Small intestine (tissue), 7 donors: ENCODE measurements at regions not wholly inside any gene's neighbourhood (a gene's known extent, or its start where the extent isn't known, plus 50 kb on each side); places are given as distances from the start of the nearest gene placed in this dataset.

Experiments used
- DNase-seq, 2 donors: peaks; one replicate each; pipeline versions ENCODE4 v3.0.0 to v3.0.0-alpha.2; 2013
- FAIRE-seq: peaks from 2 replicates; lab custom pipeline; 2012; peaks lifted over from hg19 to GRCh38; lab: Jason Lieb, UNC
- H3K27ac ChIP-seq, 3 donors: one replicate each; pipeline ENCODE4 v1.5.1; 2013; ENCODE audit warnings: low read length in 2 of 3, mild to moderate bottlenecking in 2 of 3, control low read depth in 1 of 3, inconsistent platforms in 1 of 3, low read depth in 1 of 3, moderate library complexity in 1 of 3
- H3K27me3 ChIP-seq, 3 donors: one replicate each; pipeline ENCODE4 v1.6.1; 2013; ENCODE audit warnings: low read length in 3 of 3, inconsistent platforms in 1 of 3; ENCODE audit not compliant: control insufficient read depth in 3 of 3, insufficient read depth in 3 of 3
- H3K36me3 ChIP-seq, 3 donors: one replicate each; pipeline ENCODE4 v1.6.1; 2013; ENCODE audit warnings: low read length in 3 of 3, inconsistent platforms in 1 of 3, low read depth in 1 of 3, mild to moderate bottlenecking in 1 of 3, moderate library complexity in 1 of 3; ENCODE audit not compliant: control insufficient read depth in 3 of 3, insufficient read depth in 2 of 3
- H3K4me1 ChIP-seq, 3 donors: one replicate each; pipeline ENCODE4 v1.6.1; 2013; ENCODE audit warnings: low read length in 2 of 3, inconsistent platforms in 1 of 3, low read depth in 1 of 3, mild to moderate bottlenecking in 1 of 3, moderate library complexity in 1 of 3; ENCODE audit not compliant: control insufficient read depth in 3 of 3, insufficient read depth in 2 of 3
- H3K4me3 ChIP-seq, 3 donors: one replicate each; pipeline ENCODE4 v1.5.1; 2013; ENCODE audit warnings: low read length in 3 of 3, control low read depth in 1 of 3, inconsistent platforms in 1 of 3, low read depth in 1 of 3, mild to moderate bottlenecking in 1 of 3, moderate library complexity in 1 of 3
- H3K9me3 ChIP-seq, 2 donors: one replicate each; pipeline ENCODE4 v1.6.1; 2013; ENCODE audit warnings: low read depth in 1 of 2, low read length in 1 of 2; ENCODE audit not compliant: control insufficient read depth in 2 of 2, insufficient read depth in 1 of 2
- WGBS, 3 donors: extraction: QIAGEN DNeasy Blood & Tissue Kit; methylation state at CpG; one replicate each; pipeline ENCODE4 v1.1.7; 2013; 5-methylcytosine and 5-hydroxymethylcytosine counted together
- donor health status: healthy with polysubstance abuse.
- donor health status: control.
- donor health status: control.
- donor health status: Bipolar disorder and iron deficiency.
- donor health status: healthy.

- Histone ChIP-seq H3K27ac (no peak overlapping the region), H3K36me3 (no peaks in the 10 kb centered on the region), H3K4me3 (no peak overlapping the region), H3K9me3 (no peaks in the 10 kb centered on the region), H3K4me1 (no peaks in the 10 kb centered on the region), H3K27me3 (no peaks in the 10 kb centered on the region)
- no peak for DNase-seq
- no peak for FAIRE-seq
- WGBS, 3 donors = 62 to 75% (median 67%) methylated on average over 1 of the region's 1 CpG
These were observed 766.5 kb downstream of the METTL15 start for GRCh38 chr11:28874706-28875105.

DNA sequence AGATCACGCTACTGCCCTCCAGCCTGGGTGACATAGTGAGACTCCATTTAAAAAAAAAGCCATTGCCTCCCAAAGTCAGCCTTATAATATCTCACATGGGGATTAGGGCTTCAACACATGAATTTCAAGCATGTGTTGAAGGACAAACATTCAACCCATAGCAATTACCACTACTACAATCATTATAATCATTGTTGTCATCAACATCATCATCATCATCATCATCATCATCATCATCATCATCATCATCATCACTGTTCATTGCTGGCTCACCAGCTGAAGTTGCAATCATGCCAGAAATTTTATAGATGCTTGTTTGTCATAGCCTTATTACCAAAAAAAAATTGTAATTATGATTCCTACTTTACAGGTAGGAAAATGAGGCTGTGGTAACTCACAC, 762.9 kb downstream of the METTL15 start:
- Histone ChIP-seq H3K27me3 (no peaks in the 10 kb centered on the region), H3K4me3 (no peak overlapping the region), H3K27ac (no peak overlapping the region), H3K4me1 (no peaks in the 10 kb centered on the region), H3K9me3 (no peaks in the 10 kb centered on the region), H3K36me3 (no peaks in the 10 kb centered on the region)
- FAIRE-seq (no peak), DNase-seq (no peak)
- 95 to 100% (median 100%) methylated on average over 1 of the region's 1 CpG for WGBS, 3 donors

DNA sequence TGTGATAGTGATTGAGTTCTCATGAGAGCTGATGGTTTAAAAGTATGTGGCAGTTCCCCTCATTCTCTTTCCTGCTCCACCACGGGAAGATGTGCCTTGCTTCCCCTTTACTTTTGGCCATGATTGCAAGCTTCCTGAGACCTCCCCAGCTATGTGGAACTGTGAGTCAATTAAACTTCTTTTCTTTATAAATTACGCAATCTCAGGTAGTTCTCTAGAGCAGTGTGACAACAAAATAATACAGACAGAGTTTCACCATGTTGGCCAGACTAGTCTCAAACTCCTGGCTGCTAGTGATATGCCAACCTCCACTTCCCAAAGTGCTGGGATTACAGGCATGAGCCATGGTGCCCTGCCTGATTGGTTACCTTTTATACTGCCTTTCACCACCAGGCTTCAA, 755.2 kb downstream of the METTL15 start:
- DNase-seq = no peak
- Histone ChIP-seq H3K27me3 (no peaks in the 10 kb centered on the region), H3K27ac (no peak overlapping the region), H3K4me1 (no peaks in the 10 kb centered on the region), H3K36me3 (no peaks in the 10 kb centered on the region), H3K4me3 (no peak overlapping the region), H3K9me3 (no peaks in the 10 kb centered on the region)
- FAIRE-seq = no peak
- WGBS, 3 donors = 73 to 77% (median 76%) methylated on average over 2 of the region's 2 CpGs

- no peak for DNase-seq
- no peaks in the 10 kb centered on the region for H3K36me3 ChIP-seq
- H3K4me3 ChIP-seq = no peak overlapping the region
- FAIRE-seq = no peak
- WGBS, 3 donors = 31 to 36% (median 35%) methylated on average over 2 of the region's 2 CpGs
- H3K27ac ChIP-seq = no peak overlapping the region
- H3K9me3 ChIP-seq = peaks cover 0 to 4% of the 10 kb centered on the region in 2 donors
- H3K4me1 ChIP-seq = no peaks in the 10 kb centered on the region
- no peaks in the 10 kb centered on the region for H3K27me3 ChIP-seq
These were observed 752.7 kb downstream of the METTL15 start for GRCh38 chr11:28860893-28861292.

DNA sequence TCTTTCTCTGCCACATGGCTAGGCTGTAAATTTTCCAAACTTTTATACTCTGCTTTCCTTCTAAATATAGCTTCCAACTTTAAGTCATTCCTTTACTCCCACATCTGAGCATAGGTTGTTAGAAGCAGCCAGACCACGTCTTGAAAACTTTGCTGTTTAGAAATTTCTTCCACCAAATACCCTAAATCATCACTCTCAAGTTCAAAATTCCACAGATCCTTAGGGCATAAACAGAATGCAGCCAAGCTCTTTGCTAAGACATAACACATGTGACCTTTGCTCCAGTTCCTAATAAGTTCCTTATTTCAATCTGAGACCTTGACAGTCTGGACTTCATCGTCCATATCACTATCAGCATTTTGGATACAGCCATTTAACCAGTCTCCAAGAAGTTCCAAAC, 749.9 kb downstream of the METTL15 start:
- Histone ChIP-seq H3K4me3 (no peak overlapping the region), H3K4me1 (no peaks in the 10 kb centered on the region), H3K9me3 (peaks cover 0 to 4% of the 10 kb centered on the region in 2 donors), H3K27me3 (no peaks in the 10 kb centered on the region), H3K36me3 (no peaks in the 10 kb centered on the region), H3K27ac (no peak overlapping the region)
- FAIRE-seq = no peak
- WGBS, 3 donors = 40 to 64% (median 48%) methylated on average over 2 of the region's 2 CpGs
- DNase-seq = no peak

GRCh38 chr11:28849053-28849452, 740.9 kb downstream of the METTL15 start:
- no peak overlapping the region for H3K4me3 ChIP-seq
- H3K36me3 ChIP-seq = no peaks in the 10 kb centered on the region
- H3K9me3 ChIP-seq = no peaks in the 10 kb centered on the region
- H3K27ac ChIP-seq = no peak overlapping the region
- no peaks in the 10 kb centered on the region for H3K27me3 ChIP-seq
- H3K4me1 ChIP-seq = no peaks in the 10 kb centered on the region
- FAIRE-seq = no peak
- DNase-seq = no peak

- Histone ChIP-seq H3K27me3 (no peaks in the 10 kb centered on the region), H3K4me3 (no peak overlapping the region), H3K4me1 (no peaks in the 10 kb centered on the region), H3K36me3 (no peaks in the 10 kb centered on the region), H3K9me3 (no peaks in the 10 kb centered on the region), H3K27ac (no peak overlapping the region)
- 41 to 61% (median 48%) methylated on average over 1 of the region's 1 CpG for WGBS, 3 donors
- FAIRE-seq = no peak
- DNase-seq = no peak
These were observed 734.5 kb downstream of the METTL15 start for GRCh38 chr11:28842716-28843115.

DNA sequence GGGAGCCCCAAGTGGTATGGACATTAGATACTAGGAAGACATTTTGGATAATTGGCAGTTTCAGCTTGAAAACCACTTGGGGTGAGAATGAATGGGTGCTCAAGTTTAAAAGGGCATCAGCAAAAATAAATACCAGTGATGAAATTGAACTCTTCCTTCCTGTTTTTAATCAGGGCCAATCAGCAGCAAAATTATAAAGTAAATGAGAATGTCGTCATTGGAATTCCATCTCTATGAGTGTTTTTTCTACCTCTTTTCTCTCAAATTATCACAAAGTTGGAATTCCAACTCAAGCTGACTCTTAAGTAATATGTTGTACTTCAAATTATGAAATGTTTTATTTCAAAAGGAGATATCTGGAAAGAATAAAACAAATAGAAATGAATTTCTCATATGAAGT, 730.6 kb downstream of the METTL15 start:
- FAIRE-seq (no peak), DNase-seq (no peak)
- no peaks in the 10 kb centered on the region for H3K4me1 ChIP-seq
- H3K4me3 ChIP-seq = no peak overlapping the region
- H3K27ac ChIP-seq = no peak overlapping the region
- whole genome bisulfite sequencing, 3 donors = 70 to 79% (median 76%) methylated on average over 1 of the region's 1 CpG
- no peaks in the 10 kb centered on the region for H3K9me3 ChIP-seq
- H3K27me3 ChIP-seq = no peaks in the 10 kb centered on the region
- no peaks in the 10 kb centered on the region for H3K36me3 ChIP-seq

DNA sequence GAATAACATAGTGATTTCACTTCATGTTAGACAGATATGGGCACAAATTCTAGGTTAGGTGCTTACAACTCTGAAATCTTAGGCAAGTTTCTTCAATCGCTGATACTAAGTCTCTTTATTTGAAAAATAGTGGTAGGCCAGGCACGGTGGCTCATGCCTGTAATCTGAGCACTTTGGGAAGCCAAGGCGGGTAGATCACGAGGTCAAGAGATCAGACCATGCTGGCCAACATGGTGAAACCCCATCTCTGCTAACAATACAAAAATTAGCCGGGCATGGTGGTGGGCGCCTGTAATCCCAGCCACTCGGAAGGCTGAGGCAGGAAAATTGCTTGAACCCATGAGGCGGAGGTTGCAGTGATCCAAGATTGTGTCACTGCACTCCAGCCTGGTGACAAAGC, 729.4 kb downstream of the METTL15 start:
- Histone ChIP-seq H3K9me3 (no peaks in the 10 kb centered on the region), H3K4me3 (no peak overlapping the region), H3K36me3 (no peaks in the 10 kb centered on the region), H3K27me3 (no peaks in the 10 kb centered on the region), H3K27ac (no peak overlapping the region), H3K4me1 (no peaks in the 10 kb centered on the region)
- FAIRE-seq = no peak
- 81 to 87% (median 82%) methylated on average over 8 of the region's 8 CpGs for WGBS, 3 donors
- DNase-seq = no peak
